HL-60 (cell line): ENCODE measurements at regions not wholly inside any gene's neighbourhood (a gene's known extent, or its start where the extent isn't known, plus 50 kb on each side); places are given as distances from the start of the nearest gene placed in this dataset.

ENCODE experiments used
- CTCF ChIP-seq: IDR thresholded peaks from one replicate; pipeline ENCODE4 v1.5.1; 2011; ENCODE audit warnings: low read length, control low read depth, inconsistent platforms; ENCODE audit not compliant: insufficient read depth
- GABPA ChIP-seq: IDR thresholded peaks from 2 replicates; pipeline ENCODE4 v1.6.1; 2012; ENCODE audit warnings: low read depth
- POLR2AphosphoS5 ChIP-seq: IDR thresholded peaks from 2 replicates; pipeline ENCODE4 v1.6.1; 2012; ENCODE audit warnings: low read depth
- REST ChIP-seq: IDR thresholded peaks from 2 replicates; pipeline ENCODE4 v1.6.1; 2012; ENCODE audit warnings: low read depth; ENCODE audit not compliant: insufficient replicate concordance

GRCh38 chr10:36504758-36505157 is 620.6 kb upstream of the ANKRD30A start:
- TF ChIP-seq POLR2AphosphoS5 (no peak), CTCF (no peak), REST (no peak), GABPA (no peak)
